GM06990 (cell line): ENCODE measurements at regions not wholly inside any gene's neighbourhood (a gene's known extent, or its start where the extent isn't known, plus 50 kb on each side); places are given as distances from the start of the nearest gene placed in this dataset.

Experiments
- DNase-seq: peaks from one replicate; pipeline ENCODE4 v3.0.0-alpha.2; 2011; ENCODE audit not compliant: insufficient read length; ENCODE audit errors: extremely low read depth
- H3K27me3 ChIP-seq: replicated peaks from 2 replicates; pipeline ENCODE4 v1.6.0; 2011; ENCODE audit warnings: low read length; ENCODE audit not compliant: control insufficient read depth, insufficient read depth
- H3K36me3 ChIP-seq: 2 replicates; pipeline ENCODE4 v1.5.1; 2011; ENCODE audit warnings: low read length; ENCODE audit not compliant: control insufficient read depth, insufficient read depth
- H3K4me3 ChIP-seq: replicated peaks from 2 replicates; pipeline ENCODE4 v1.5.1; 2011; ENCODE audit warnings: low read depth, mild to moderate bottlenecking, control low read depth, low read length
- TF ChIP-seq, protein P1 (sequence below): IDR thresholded peaks from 2 replicates; pipeline ENCODE4 v1.5.1; 2011; ENCODE audit warnings: low read length, control low read depth, mild to moderate bottlenecking, inconsistent platforms; ENCODE audit not compliant: insufficient read depth, poor library complexity, severe bottlenecking

GRCh38 chr3:73694983-73695757, 70.4 kb upstream of the PDZRN3 start:
- H3K36me3 ChIP-seq, result no peaks in the 10 kb centered on the region
- H3K4me3 ChIP-seq, result no peak overlapping the region
- H3K27me3 ChIP-seq, result no peaks in the 10 kb centered on the region
- no peak for DNase-seq
- TF ChIP-seq, protein P1, sequence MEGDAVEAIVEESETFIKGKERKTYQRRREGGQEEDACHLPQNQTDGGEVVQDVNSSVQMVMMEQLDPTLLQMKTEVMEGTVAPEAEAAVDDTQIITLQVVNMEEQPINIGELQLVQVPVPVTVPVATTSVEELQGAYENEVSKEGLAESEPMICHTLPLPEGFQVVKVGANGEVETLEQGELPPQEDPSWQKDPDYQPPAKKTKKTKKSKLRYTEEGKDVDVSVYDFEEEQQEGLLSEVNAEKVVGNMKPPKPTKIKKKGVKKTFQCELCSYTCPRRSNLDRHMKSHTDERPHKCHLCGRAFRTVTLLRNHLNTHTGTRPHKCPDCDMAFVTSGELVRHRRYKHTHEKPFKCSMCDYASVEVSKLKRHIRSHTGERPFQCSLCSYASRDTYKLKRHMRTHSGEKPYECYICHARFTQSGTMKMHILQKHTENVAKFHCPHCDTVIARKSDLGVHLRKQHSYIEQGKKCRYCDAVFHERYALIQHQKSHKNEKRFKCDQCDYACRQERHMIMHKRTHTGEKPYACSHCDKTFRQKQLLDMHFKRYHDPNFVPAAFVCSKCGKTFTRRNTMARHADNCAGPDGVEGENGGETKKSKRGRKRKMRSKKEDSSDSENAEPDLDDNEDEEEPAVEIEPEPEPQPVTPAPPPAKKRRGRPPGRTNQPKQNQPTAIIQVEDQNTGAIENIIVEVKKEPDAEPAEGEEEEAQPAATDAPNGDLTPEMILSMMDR, result no peak

DNA sequence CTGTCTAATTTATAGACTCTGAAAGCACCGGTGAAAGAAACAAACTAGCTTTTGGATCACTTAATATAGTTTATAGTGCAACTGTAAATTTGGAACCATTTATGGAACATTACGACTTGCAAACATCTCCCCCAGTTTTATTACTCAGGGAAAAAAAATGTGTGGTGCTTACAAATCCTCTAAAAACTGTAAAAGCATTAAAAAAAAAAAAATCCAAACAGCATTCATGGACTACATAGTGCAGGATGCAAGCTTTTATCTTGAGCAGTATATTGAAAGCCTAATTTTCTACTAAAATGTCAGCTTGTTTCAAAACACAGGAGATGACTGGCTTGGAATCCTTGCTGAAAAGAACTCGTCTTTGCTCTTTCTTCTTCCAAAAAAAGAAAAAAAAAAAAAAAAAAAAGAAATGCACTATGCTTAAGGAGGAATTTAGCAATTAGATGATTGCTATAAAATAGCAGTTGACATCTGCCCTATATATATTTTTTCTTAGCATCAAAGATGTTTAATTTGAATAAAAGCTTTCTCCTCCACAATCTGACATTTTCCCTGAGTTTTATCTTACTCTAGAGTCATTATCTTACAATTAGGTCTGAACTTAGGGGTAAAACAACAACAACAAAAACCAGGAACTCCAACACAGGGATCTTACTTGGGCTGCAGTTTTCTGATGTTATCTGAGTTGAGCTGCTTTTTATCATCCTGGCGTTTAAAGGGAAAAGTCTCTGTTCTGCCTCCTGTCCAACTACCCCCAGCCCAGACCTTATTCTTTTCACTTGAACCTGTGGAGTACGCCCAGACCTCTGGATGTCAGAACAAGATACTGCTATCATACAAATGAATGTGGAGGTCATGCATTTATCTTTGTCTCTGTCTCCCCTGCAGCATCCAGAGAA, 62.6 kb upstream of the PDZRN3 start:
- TF ChIP-seq, protein P1, result no peak
- Histone ChIP-seq H3K36me3 (no peaks in the 10 kb centered on the region), H3K27me3 (no peaks in the 10 kb centered on the region; the same call in 1 of the 2 replicates), H3K4me3 (no peak overlapping the region)
- no peak for DNase-seq

DNA sequence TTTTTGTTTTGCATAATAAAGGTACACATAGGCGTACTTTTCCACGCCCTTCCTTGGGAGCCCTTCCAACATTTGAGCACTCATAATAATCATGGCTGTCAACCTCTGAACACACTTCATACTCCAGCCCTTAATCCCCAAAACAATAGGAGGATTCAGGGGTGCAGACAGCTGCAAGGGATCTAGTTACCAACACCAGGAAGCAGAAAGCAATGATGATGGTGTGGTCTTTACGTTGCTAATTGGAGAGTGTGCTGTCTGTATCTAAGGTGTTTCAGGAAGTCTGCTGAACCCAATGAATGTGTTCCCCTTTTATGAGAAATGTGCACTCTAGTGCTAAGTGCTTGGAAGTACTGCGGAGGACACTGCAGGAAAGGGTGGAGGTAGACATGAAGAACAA, 60.3 kb upstream of the PDZRN3 start:
- TF ChIP-seq, protein P1, result no peak
- Histone ChIP-seq H3K36me3 (no peaks in the 10 kb centered on the region), H3K27me3 (no peaks in the 10 kb centered on the region; the same call in 1 of the 2 replicates), H3K4me3 (no peak overlapping the region)
- DNase-seq, result no peak

GRCh38 chr3:73683706-73684105, 59.0 kb upstream of the PDZRN3 start:
- Histone ChIP-seq H3K27me3 (no peaks in the 10 kb centered on the region; the same call in 1 of the 2 replicates), H3K4me3 (no peak overlapping the region), H3K36me3 (no peaks in the 10 kb centered on the region)
- TF ChIP-seq, protein P1, result no peak
- DNase-seq, result no peak

GRCh38 chr3:73681610-73682009, 56.9 kb upstream of the PDZRN3 start:
- H3K36me3 ChIP-seq, result no peaks in the 10 kb centered on the region
- DNase-seq, result no peak
- H3K4me3 ChIP-seq, result no peak overlapping the region
- H3K27me3 ChIP-seq, result no peaks in the 10 kb centered on the region; the same call in 1 of the 2 replicates
- TF ChIP-seq, protein P1, result no peak
